GM10248 (cell line): ENCODE measurements at regions not wholly inside any gene's neighbourhood (a gene's known extent, or its start where the extent isn't known, plus 50 kb on each side); places are given as distances from the start of the nearest gene placed in this dataset.

Experiments used
- CTCF ChIA-PET: fragments of 300-600 bp; sonication (Branson Sonifier 250); formaldehyde crosslinking; extraction: SDS; loops from one replicate; lab custom pipeline; 2021; ENCODE audit warnings: antibody characterized with exemption; lab: Yijun Ruan, JAX
- POLR2A ChIA-PET: fragments of 350-650 bp; sonication (Branson Sonifier 250); formaldehyde crosslinking; extraction: SDS; loops from one replicate; lab custom pipeline; 2020; ENCODE audit warnings: antibody characterized with exemption; lab: Yijun Ruan, JAX
- DNase-seq: peaks from one replicate; pipeline ENCODE4 v3.0.0; 2012; ENCODE audit errors: extremely low spot score
- CTCF ChIP-seq: IDR thresholded peaks from 2 replicates; pipeline ENCODE4 v1.5.1; 2012; ENCODE audit warnings: mild to moderate bottlenecking, low read depth; ENCODE audit errors: extremely low read depth, missing control alignments, control extremely low read depth

- ChIA-PET POLR2A (no interaction called here), CTCF (no interaction called here)
- no peak for TF ChIP-seq CTCF
- DNase-seq: no peak
Observed at GRCh38 chr6:66553441-66553840, 846.4 kb upstream of the EYS start.

GRCh38 chr6:66538551-66539135 is 831.6 kb upstream of the EYS start:
- TF ChIP-seq CTCF: no peak
- CTCF ChIA-PET: no interaction called here

GRCh38 chr6:66533921-66534404 is 826.9 kb upstream of the EYS start:
- DNase-seq: no peak
- no peak for TF ChIP-seq CTCF
- ChIA-PET POLR2A (no interaction called here), CTCF (no interaction called here)

More at GRCh38 chr6:66538551-66539135, 831.6 kb upstream of the EYS start:
- DNase-seq: no peak
- POLR2A ChIA-PET: no interaction called here

GRCh38 chr6:66526061-66526460 is 819.0 kb upstream of the EYS start:
- no peak for DNase-seq
- no peak for TF ChIP-seq CTCF
- POLR2A ChIA-PET: no interaction called here
- CTCF ChIA-PET: no interaction called here

GRCh38 chr6:66522864-66523263 is 815.8 kb upstream of the EYS start:
- CTCF ChIA-PET: interaction anchor here (0.8 to 0.9 kb wide), 2 partner anchors 9 to 13 kb away, joined by 3 to 4 read pairs; no protein-coding TSS in a partner anchor
- POLR2A ChIA-PET: no interaction called here
- DNase-seq: no peak
- TF ChIP-seq CTCF: no peak

GRCh38 chr6:66516377-66516776 is 809.4 kb upstream of the EYS start:
- ChIA-PET POLR2A (no interaction called here), CTCF (no interaction called here)
- TF ChIP-seq CTCF: no peak

More at GRCh38 chr6:66516377-66516776, 809.4 kb upstream of the EYS start:
- no peak for DNase-seq
